ENCODE measurements at regions not wholly inside any gene's neighbourhood (a gene's known extent, or its start where the extent isn't known, plus 50 kb on each side); places are given as distances from the start of the nearest gene placed in this dataset.

- CTCF ChIA-PET, result no interaction called here
- POLR2A ChIA-PET, result no interaction called here
- no peak for TF ChIP-seq CTCF (IDR thresholded peaks at IDR 0.05; ENCODE audit: control extremely low read depth, extremely low read depth, low read depth, missing control alignments)
- DNase-seq (ENCODE audit: extremely low spot score), result no peak
These were observed 107.6 kb downstream of the C12orf50 start for GRCh38 chr12:87921621-87922020.

GRCh38 chr12:87920139-87920538 is 109.1 kb downstream of the C12orf50 start:
- ChIA-PET POLR2A (no interaction called here), CTCF (interaction anchor here (1.0 to 1.9 kb wide), 2 partner anchors 13 to 20 kb away, joined by 3 to 6 read pairs; no protein-coding TSS in a partner anchor)
- no peak for TF ChIP-seq CTCF (IDR thresholded peaks at IDR 0.05; ENCODE audit: control extremely low read depth, extremely low read depth, low read depth, missing control alignments)
- no peak for DNase-seq (ENCODE audit: extremely low spot score)

GRCh38 chr12:87901457-87901856 is 127.7 kb downstream of the C12orf50 start:
- TF ChIP-seq CTCF (IDR thresholded peaks at IDR 0.05; ENCODE audit: control extremely low read depth, extremely low read depth, low read depth, missing control alignments), result no peak
- CTCF ChIA-PET, result no interaction called here
- POLR2A ChIA-PET, result no interaction called here
- no peak for DNase-seq (ENCODE audit: extremely low spot score)

GRCh38 chr12:87897662-87898061 is 131.5 kb downstream of the C12orf50 start:
- POLR2A ChIA-PET, result no interaction called here
- TF ChIP-seq CTCF (IDR thresholded peaks at IDR 0.05; ENCODE audit: control extremely low read depth, extremely low read depth, low read depth, missing control alignments), result no peak
- no peak for DNase-seq (ENCODE audit: extremely low spot score)
- CTCF ChIA-PET, result no interaction called here

- no peak for TF ChIP-seq CTCF (IDR thresholded peaks at IDR 0.05; ENCODE audit: control extremely low read depth, extremely low read depth, low read depth, missing control alignments)
- CTCF ChIA-PET, result no interaction called here
- no peak for DNase-seq (ENCODE audit: extremely low spot score)
- POLR2A ChIA-PET, result no interaction called here
These were observed 145.4 kb downstream of the C12orf50 start for GRCh38 chr12:87883806-87884205.

- no peak for DNase-seq (ENCODE audit: extremely low spot score)
- ChIA-PET POLR2A (no interaction called here), CTCF (interaction anchor here (1.0 kb wide), 1 partner anchor 13 kb away, joined by 3 read pairs; no protein-coding TSS in a partner anchor)
- no peak for TF ChIP-seq CTCF (IDR thresholded peaks at IDR 0.05; ENCODE audit: control extremely low read depth, extremely low read depth, low read depth, missing control alignments)
These were observed 150.1 kb downstream of the C12orf50 start for GRCh38 chr12:87879141-87879540.
